NCI-H146 treated with DMSO at 0.1 percent for 48 hours (cell line): ENCODE measurements at regions not wholly inside any gene's neighbourhood (a gene's known extent, or its start where the extent isn't known, plus 50 kb on each side); places are given as distances from the start of the nearest gene placed in this dataset.
"Not testable (repeated sequence)": the region's sequence is repeated elsewhere in the genome, so short reads cannot be mapped to it uniquely, and the experiment has no call there.

Experiments
- DNase-seq: peaks from one replicate; lab custom pipeline; 2025; ENCODE audit not compliant: unreplicated experiment; lab: John Stamatoyannopoulos, UW

DNA sequence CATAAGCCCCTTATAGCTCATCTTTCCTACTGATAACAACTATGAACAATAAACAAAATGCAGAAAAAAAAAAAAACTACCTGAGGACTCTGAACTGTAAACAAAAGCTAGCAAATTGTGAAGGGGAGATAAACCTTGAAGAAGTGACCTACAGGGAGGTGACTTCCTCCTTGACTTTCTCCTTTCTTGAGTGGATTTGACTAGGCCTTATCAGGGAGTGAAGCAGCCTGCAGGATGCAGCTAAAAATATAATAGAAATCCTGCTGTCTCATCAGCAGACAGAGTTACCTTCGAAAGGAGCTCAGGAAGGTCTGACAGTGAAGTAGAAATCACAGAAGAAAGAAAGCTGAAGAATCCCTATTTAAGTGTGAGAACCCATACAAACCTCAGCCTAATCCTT lies 322.0 kb upstream of the HTR1E start:
- no peak for DNase-seq

DNA sequence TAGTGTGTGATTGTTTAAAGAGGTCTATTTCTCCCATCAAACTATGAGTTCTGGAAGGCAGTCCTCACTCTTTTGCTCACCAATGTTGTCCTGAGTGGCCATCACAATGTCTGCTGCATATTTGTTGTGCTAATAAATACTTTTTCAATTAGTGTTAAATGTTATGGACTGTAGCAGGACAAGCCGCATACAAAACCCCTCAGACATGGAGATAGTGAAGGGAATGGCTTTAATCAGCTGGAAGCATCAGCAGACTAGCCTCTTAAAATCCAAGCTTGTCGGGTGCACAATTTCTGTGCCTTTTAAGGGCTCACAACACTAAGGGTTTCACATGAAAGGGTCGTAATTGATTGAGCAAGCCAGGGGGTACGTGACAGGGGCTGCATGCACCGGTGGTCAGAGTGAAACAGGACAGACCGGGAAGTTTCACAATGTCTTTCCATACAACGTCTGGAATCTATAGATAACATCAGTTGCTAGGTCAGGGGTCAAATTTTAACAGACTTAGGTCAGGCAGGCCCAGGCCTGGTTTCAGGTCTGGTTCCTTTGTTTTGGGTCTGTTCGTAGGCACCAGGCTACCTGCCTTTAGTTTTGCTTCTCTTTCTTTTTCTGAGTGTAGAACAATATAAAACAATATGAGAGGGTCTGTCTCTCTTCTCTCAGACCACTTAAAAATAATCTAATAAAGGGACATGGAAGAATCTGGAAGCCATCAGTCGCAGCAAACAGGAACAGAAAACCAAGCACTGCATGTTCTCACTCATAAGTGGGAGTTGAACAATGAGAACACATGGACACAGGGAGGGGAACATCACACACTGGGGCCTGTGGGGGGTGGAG lies 327.6 kb upstream of the HTR1E start:
- DNase-seq, result no peak

DNA sequence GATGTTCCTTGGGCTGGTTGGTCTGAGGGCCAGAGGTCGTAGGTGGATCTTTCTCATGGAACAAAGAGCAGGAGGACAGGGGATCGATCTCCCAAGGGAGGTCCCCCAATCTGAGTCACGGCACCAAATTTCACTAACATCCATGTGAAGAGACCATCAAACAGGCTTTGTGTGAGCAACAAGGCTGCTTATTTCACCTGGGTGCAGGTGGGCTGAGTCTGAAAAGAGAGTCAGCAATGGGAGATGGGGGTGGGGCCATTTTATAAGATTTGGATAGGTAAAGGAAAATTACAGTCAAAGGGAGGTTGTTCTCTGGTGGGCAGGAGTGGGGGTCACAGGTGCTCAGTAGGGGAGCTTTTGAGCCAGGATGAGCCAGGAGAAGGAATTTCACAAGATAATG lies 334.0 kb upstream of the HTR1E start:
- DNase-seq, result not testable (repeated sequence)

DNA sequence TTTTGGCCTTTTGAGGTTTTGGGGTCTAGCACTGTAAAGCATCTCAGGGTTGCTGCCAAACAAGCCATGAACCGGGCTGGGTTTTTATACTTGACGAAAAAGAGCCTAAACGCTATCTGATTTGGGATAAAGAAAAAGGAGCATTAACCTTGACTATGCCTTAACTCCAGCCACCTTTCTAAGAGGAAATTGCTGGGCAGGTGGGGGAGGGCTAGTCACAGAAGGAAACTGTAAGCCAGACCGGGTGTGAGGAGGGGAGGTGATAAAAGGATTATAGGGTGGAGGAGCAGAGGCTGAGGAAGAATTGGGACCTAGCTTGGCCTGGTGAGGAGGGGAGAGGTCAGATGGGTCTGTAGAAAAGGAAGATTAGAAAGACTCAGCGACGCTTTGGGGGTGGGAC lies 335.2 kb upstream of the HTR1E start:
- DNase-seq, result not testable (repeated sequence)

DNA sequence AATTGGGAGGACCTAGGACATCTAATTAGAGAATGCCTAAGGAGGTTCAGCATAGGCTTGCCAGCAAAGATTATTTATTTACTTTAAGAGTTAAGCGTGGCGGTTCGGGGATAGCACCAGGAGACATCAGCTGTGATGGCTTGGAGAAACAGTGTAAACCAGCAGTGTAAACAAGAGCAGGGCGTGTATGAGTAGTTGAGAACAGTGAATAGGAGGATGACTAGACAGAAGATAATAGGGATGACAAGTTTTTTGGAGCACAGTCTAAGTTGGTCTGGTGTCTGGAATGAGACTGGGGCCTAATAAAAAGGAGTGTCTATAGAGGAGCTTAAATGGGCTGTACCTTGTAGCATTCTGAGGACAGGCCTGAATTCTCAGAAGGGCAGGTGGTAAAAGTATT lies 338.4 kb upstream of the HTR1E start:
- DNase-seq, result not testable (repeated sequence)

DNA sequence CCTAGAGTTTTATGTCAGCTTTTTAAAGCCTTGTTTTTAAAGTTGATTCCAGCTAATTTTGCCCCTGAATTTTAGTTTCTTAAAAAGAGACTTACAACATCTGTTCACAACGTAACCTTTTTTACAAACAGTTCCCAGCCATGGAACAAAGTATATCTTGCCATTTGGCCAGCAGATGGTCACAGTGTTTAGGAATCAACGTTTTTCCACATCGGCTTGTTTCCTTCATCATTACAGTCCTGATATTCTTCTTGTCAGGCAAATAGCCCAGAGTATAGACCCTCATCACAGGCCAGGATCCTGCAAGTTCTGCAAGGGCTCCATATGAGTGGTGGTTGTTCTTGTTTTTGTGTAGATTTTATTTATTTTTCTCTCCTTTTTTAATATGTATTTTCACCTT lies 341.7 kb upstream of the HTR1E start:
- no peak for DNase-seq

DNA sequence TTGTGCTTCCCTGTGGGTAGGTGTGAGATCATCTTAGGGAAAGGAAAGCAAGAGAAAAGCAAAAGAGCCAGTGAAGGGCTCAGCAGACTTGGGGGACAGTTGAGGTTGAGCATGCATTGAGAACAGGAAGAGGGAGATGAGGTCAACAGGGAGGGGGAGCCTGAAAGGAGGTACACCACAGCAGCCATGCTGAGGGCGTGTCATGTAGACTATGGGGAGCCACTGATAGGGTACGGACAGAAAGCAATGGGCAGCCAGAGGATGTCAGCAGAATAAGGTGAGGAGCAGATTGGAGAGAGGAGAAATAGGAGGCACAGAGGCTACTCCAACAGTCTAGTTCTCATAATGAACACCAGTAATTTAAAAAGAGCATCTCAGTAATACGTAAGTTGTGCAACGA lies 351.1 kb upstream of the HTR1E start:
- DNase-seq, result no peak

DNA sequence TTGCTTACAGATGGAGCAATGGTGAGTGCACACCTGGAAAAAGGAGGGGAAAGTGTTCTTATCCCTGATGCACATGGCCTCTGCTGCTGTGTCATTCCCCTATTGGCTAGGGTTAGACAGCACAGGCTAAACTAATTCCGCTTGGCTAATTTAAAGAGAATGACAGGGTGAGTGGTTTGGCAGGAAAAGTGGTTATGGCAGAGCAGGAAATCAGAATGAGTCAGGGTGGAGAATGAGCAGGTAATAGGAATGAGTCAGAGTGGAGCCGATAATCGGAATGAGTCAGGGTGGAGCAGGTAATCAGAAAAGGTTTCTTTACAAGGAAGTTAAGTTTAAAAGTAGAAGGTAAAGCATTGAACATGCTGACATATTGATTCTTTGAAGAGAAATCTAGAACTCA lies 355.5 kb upstream of the HTR1E start:
- DNase-seq, result no peak

DNA sequence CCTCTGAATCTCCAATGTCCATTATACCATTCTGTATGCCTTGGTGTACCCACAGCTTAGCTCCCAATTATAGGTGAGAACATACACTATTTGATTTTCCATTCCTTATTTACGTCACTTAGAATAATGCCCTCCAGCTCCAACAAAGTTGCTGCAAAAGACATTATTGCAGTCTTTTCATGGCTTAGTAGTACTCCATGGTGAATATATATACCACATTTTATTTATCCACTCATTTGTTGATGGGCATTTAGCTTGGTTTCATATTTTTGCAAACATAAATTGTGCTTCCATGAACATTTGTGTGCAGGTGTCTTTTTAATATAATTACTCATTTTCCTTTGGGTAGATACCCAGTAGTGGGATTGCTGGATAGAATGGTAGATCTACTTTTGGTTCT lies 374.1 kb upstream of the HTR1E start:
- no peak for DNase-seq

DNA sequence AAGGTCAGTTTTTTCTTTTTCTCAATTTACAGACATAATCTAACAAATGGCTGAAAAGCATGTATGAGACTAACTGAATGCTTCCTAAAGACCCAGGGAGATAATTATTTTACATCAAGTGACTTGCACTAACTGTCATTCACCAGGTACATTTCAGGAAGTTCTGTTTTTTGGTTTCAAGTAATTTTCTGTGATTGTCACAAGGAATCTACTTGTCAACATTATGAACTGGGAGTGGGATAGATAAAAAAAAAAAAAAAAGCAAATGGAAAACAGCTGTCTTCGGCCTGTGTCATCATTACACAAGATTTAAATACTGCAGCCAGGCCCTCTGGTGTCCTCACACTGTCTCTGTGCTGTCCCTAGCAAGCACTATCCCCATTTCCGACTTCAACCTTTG lies 379.0 kb upstream of the HTR1E start:
- no peak for DNase-seq

DNA sequence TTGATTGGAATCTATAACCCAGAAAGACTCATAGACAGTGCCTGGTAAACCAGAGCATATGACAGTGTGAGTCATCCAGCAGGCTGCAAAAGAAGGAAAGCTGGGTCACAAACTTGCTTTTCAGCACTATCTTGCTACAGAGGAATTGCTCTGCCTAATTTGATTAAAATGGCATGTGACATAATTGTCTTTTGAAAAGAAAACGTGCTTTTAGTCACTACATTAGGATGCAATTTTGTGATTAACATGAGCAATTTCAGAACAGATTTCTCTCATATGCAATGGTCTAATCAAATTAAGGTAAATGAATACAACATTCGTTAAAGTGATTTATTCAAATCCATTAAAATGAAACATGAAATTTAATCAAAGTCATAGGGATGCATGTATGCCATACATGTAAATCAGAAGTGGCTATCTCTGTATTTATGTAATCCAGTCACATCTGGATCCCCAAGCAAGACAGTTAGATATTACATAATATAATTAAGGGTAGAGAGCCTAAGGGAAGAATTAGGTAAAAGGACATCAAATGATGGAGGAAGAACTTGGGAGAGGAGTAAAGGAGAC lies 400.0 kb upstream of the HTR1E start:
- DNase-seq, result no peak

DNA sequence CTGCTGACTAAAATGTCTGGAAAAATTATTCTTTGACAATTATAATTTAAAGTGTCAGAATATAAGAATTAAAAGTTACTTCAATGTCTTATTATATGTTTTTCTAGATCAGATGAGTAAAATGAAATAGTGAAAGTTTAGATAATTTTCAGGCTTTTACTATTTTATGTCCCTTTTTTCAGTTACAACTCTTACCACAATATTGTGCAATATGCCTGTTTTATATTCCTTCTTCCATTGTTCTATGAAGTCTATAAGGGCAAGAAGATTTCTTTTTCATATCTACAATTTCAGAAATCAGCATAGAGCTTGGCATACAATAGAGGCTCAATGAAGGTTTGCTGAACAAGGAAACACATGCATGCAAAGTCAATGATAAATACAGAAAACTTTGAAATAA lies 401.2 kb upstream of the HTR1E start:
- no peak for DNase-seq

DNA sequence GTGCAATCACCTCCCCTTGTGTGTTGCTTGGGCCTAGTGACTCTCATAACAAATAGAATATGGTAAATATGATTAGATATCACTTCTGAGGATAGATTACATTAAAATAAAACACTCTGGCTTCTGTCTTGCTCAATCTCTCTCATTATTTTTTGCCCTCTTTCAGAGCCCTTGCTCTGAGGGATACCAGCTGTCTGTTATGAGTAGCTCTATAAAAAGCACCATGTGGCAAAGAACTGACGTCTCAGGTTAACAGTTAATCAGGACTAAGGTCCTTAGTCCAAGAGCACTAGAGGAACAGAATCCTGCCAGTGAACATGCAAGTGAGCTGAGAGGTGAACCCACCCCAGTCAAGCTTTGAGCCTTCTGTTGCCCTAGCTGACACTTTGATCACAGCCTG lies 402.2 kb upstream of the HTR1E start:
- DNase-seq, result no peak

DNA sequence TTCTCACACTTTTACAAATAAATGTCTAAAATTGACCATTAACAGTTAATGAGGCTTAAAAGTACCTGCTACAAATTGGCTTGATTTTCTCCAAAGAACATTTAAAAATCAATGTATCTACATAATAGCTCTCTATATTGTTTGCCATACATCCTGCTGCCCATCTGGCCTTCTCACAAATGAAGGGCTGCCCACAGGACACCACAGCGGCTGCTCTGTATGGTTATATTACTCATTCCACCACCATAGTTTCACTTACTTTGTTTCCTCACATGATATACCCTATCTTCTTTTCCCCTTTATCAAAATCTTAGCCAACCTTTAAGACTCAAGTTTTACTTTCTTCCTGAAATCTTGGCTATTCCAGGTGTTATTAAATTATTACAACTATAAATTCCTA lies 407.7 kb upstream of the HTR1E start:
- no peak for DNase-seq

DNA sequence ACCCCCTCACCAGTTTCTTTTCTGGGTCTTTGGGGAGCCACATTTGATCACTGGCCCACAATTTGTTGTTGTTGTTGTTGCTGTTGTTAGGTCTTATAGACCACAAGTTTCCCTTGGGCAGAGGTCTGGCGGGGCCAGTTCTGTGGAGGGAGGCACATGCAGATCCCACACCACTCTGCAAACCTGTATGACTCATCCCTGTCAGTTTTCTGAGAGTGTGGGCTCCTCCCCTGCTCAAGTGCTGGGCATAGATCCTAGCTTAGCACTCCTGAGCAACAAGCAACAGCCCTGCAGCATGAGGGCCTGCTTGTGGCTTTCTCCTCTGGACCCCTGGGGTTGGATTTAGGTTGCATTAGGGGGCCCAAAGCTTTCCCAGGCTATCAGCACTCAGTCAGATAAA lies 411.1 kb upstream of the HTR1E start:
- DNase-seq, result no peak

DNA sequence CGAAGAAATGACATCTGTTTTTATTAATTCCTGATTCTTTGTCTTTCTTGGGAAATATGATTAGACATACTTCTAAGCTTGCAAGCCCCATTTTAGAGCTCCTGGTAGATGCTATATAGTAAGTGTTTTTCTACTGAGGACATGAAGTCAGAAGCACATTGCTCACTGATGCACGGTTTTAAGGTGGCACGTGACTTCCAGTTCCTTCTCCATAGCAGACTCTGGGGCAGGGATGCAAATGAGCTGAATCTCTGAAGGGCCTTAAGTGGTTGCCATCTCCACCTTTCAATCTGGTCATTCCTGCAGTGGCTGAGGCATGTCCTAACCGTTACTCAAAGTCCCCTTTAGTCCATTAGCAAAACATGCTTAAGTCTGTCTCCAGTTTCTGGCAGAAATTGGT lies 421.2 kb upstream of the HTR1E start:
- no peak for DNase-seq

DNA sequence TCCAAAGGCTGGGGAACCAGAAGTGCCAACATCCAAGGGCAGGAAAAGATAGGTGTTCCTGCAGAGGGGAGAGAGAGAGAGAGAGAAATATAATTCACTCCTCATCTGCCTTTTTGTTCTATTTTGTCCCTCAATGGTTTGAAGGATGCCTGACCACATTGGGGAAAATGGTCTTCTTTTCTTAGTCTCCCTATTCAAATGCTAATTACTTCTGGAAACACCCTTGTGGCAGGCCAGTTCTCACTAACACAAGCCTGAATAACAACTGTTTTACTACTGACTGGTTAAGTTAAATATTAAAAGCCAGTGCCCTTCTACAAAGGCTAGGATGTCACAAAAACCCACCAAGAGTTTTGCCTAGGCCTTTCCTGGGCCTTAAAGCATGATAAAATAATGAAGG lies 425.4 kb upstream of the HTR1E start:
- DNase-seq, result no peak

DNA sequence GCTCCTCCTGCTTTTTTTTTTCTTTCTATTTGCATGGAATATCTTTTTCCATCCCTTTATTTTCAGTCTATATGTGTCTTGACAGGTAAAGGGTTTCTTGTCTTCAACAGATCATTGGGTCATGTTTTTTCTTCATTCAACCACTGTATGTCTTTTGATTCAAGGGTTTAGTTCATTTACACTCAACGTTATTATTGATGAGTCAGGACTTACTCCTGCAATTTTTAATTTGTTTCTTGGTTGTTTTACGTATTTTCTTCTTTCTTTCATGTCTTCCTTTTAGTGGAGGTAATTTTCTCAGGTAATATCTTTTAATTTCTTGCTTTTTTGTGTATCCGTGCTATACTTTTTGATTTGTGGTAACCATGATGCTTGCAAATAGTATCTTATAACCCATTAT lies 429.1 kb upstream of the HTR1E start:
- no peak for DNase-seq

DNA sequence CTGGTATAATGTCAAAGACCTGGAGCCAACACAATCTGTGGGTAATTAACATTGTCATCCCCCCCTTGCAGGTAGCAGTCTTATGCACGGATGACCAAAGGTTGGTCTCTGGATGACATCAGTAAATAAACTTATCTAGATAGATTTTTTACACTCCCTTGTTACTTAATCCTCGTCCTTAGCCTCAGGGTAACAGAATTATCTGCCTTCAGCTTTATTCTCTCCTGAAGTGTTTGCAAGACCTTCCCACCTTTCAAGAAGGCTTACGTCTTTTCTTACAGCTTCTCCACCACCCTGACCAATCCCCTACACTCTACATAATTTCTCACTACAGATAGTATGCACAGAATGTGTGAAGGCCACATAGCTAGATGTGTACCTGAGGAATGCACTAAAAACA lies 434.8 kb upstream of the HTR1E start:
- no peak for DNase-seq

DNA sequence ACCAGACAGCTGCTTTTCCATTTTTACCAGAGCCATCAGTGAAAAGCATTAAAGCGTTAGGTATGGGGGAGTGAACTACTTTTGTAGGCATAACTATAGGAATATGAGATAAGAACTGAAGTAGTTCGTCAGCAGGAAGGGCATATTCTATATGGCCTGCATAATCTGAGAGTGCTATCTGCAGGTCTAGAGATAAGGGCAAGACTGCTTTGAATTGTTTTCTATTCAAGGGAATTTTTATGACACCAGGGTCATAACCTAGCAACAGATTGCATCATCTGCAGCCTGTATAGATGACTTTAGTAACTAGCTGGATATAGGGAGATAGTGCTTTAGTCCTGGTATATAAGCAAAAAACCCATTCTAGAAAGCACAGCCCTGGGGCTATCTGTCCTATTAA lies 437.3 kb upstream of the HTR1E start:
- DNase-seq, result no peak

DNA sequence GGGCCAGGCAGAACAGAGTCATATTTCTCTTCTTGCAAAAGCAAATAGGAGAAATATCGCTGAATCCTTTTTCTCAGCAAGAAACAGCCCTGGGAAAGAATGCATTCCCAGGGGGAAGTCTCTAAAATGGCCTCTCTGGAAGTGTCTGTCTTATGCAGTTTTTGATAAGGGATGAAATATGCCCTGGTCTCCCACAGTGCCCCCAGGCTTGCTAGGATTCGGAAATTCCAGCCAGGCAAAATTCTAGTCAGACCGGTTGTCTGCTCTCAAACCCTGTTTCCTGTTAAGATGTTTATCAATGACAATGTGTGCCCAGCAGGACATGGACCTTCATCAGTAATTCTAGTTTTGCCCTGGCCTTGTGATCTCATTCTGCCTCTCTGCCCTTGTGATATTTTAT lies 448.3 kb upstream of the HTR1E start:
- not testable (repeated sequence) for DNase-seq

DNA sequence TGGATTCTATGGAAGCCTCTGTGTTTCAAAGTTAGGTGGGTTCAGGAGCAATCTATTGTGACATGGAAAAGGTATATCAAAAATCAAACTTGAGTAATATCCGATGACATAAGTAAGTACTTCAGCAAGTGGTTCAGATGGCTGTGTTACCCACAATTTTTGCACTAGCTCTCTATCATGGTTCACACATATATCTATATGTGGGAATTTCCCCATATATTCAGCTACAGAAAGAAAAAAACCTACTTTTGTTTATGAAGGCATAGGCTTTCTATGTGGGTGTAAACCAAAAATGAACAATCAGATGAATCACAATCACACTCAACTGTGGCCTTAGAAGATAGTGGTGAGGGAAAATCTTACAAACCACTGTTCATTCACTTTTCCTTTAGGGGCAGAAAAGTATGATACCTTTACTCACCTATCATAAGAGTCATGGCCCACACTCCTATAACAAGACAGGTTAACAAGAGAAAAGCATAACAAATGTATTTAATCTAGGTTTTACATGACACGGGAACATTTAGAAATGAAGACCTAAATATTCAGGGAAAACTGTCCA lies 449.6 kb upstream of the HTR1E start:
- no peak for DNase-seq

DNA sequence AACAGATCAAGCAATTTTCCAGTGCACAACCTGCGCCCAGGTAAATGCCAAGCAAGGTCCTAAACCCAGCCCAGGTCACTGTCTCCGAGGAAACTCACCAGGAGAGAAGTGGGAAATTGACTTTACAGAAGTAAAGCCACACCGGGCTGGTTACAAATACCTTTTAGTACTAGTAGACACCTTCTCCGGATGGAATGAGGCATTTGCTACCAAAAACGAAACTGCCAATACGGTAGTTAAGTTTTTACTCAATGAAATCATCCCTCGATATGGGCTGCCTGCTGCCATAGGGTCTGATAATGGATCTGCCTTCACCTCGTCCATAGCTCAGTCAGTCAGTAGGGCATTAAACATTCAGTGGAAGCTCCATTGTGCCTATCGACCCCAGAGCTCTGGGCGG lies 459.0 kb upstream of the HTR1E start:
- DNase-seq, result not testable (repeated sequence)
